ENCODE measurements at regions not wholly inside any gene's neighbourhood (a gene's known extent, or its start where the extent isn't known, plus 50 kb on each side); places are given as distances from the start of the nearest gene placed in this dataset.

- TF ChIP-seq POLR2A (IDR thresholded peaks at IDR 0.05) (no peak), CTCF (IDR thresholded peaks at IDR 0.05) (no peak), POLR2AphosphoS5 (IDR thresholded peaks at IDR 0.05) (no peak)
Observed at GRCh38 chr7:119196183-119196582, 971.7 kb downstream of the ANKRD7 start.

Measured in breast epithelium (tissue), 3 donors.